Upper lobe of right lung (tissue), 1 donor: ENCODE measurements at regions not wholly inside any gene's neighbourhood (a gene's known extent, or its start where the extent isn't known, plus 50 kb on each side); places are given as distances from the start of the nearest gene placed in this dataset.

ENCODE experiments used
- ATAC-seq: fragments of 200-7000 bp; cut with Tn5 transposase; one replicate; pipeline ENCODE4 v1.9.1; 2020; ENCODE audit warnings: mild to moderate bottlenecking, moderate library complexity
- DNase-seq: peaks from one replicate; pipeline ENCODE4 v3.0.0-alpha.2; 2020
- H3K27ac ChIP-seq: fragments of 200-600 bp; one replicate; pipeline ENCODE4 v1.8.0; 2022
- H3K27me3 ChIP-seq: fragments of 200-600 bp; one replicate; pipeline ENCODE4 v1.8.0; 2022; ENCODE audit warnings: mild to moderate bottlenecking
- H3K36me3 ChIP-seq: fragments of 200-600 bp; one replicate; pipeline ENCODE4 v1.8.0; 2022
- H3K4me1 ChIP-seq: fragments of 200-600 bp; one replicate; pipeline ENCODE4 v1.8.0; 2022
- H3K4me3 ChIP-seq: fragments of 200-600 bp; one replicate; pipeline ENCODE4 v1.8.0; 2022; ENCODE audit warnings: mild to moderate bottlenecking
- H3K9me3 ChIP-seq: fragments of 200-600 bp; one replicate; pipeline ENCODE4 v1.8.0; 2022
- CTCF ChIP-seq: fragments of 200-600 bp; IDR thresholded peaks from one replicate; pipeline ENCODE4 v1.8.0; 2022; ENCODE audit warnings: antibody characterized with exemption
- intact Hi-C: fragments of 100-400 bp; cut with DNase I; formaldehyde crosslinking; loops from one replicate; pipeline ENCODE4 v1.11.0; 2022
- donor health status: DM: no; HTN: yes; CAD: no; lungs with severe emphysema.

GRCh38 chr5:1745123-1745795 lies 54.4 kb downstream of the MRPL36 start:
- Histone ChIP-seq H3K27ac (no peak overlapping the region), H3K27me3 (no peaks in the 10 kb centered on the region), H3K9me3 (no peaks in the 10 kb centered on the region), H3K36me3 (no peaks in the 10 kb centered on the region), H3K4me3 (no peak overlapping the region), H3K4me1 (no peaks in the 10 kb centered on the region)
- peak; percentile 61 for DNase-seq
- no peak for TF ChIP-seq CTCF
- ATAC-seq: no peak
- intact Hi-C loops: no loop called here

DNA sequence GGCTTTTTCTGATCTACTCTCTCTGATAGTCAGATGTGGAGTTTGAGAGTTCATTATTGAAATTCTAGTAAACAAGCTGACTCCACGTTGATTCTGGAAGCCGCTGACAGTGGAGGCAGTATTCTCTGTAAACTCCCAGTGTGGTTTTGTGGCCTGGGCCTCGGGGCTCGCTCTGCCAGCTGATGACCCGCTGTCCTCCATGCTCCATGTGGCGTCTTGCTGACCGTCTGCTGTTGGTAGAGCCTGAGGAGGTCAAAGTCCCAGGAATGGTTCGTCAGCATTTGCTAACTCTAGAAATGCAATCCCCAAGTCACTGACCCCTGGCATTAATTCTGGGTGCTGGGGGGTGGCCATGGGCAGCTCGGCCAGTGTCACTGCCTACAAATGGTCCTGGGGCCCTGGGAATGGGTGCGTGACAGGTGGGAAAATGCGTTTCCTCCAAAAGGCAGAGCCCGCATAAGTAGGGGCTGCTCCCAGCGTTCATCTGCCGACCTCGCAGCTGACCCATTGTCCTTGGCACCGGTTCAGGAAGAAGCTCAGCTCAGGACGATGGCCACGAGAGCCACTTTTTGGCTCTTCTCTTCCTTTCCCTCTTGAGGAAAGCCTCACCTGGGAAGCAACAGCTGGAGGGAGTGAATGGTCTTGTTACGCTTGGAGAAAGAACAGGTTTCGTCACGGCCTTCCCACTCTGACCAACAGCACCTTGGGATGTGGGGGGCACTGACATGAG lies 55.1 kb downstream of the MRPL36 start:
- Histone ChIP-seq H3K36me3 (no peaks in the 10 kb centered on the region), H3K27me3 (no peaks in the 10 kb centered on the region), H3K4me3 (no peak overlapping the region), H3K9me3 (peaks cover 4% of the 10 kb centered on the region), H3K27ac (no peak overlapping the region), H3K4me1 (no peaks in the 10 kb centered on the region)
- no peak for ATAC-seq
- intact Hi-C loops: no loop called here
- TF ChIP-seq CTCF: no peak
- peak; percentile 48 for DNase-seq

GRCh38 chr5:1743769-1744085 lies 55.9 kb downstream of the MRPL36 start:
- intact Hi-C loops: no loop called here
- Histone ChIP-seq H3K9me3 (peaks cover 4% of the 10 kb centered on the region), H3K36me3 (no peaks in the 10 kb centered on the region), H3K4me3 (no peak overlapping the region), H3K4me1 (no peaks in the 10 kb centered on the region), H3K27me3 (no peaks in the 10 kb centered on the region), H3K27ac (no peak overlapping the region)
- no peak for TF ChIP-seq CTCF
- DNase-seq (peak; percentile 23), ATAC-seq (no peak)

DNA sequence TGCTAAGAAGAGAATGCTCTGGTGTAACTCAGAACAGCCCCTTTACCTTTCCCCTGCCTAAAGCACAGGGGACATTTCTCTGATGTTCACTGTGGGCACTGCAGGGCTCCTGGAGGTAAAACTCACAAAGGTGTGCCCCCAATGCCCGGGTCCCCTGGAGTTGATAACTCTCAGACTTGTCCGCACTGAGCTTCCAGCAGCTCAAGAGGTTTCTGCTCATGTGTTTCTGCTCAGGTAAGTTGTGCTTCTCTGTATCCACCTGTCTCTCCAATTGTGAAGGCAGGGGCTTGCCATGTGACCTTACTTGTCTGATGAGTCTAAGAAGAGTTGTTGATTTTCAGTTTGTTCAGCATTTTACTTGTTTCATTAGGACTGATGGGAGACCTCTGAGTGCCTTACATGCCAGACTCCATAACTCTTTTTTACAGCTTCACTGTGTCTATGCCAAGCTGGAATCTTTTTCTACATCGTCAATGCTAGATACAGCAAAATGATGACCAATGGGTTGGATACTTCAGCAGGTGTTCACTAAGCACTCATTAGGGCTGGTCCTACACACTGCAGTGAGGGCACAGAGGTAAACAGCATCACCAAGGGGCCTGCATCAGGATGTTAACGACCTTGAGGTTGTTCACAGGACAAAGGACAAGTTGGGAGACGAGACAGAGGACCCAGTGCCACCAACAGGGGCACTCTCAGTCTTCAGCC lies 56.4 kb downstream of the MRPL36 start:
- intact Hi-C loops: no loop called here

GRCh38 chr5:1737790-1738405 lies 61.7 kb downstream of the MRPL36 start:
- DNase-seq (no peak), ATAC-seq (peak; percentile 72)
- peaks cover 14% of the 10 kb centered on the region for H3K27me3 ChIP-seq
- intact Hi-C loops: no loop called here
- TF ChIP-seq CTCF: peak; percentile 60
- H3K9me3 ChIP-seq: peaks cover 4% of the 10 kb centered on the region
- H3K27ac ChIP-seq: no peak overlapping the region
- H3K36me3 ChIP-seq: no peaks in the 10 kb centered on the region
- no peaks in the 10 kb centered on the region for H3K4me1 ChIP-seq
- H3K4me3 ChIP-seq: no peak overlapping the region

More for the DNA sequence above, 56.4 kb downstream of the MRPL36 start:
- no peak overlapping the region for H3K27ac ChIP-seq
- TF ChIP-seq CTCF: no peak
- DNase-seq: peak; percentile 25
- H3K27me3 ChIP-seq: no peaks in the 10 kb centered on the region
- H3K4me3 ChIP-seq: no peak overlapping the region
- H3K36me3 ChIP-seq: no peaks in the 10 kb centered on the region
- no peak for ATAC-seq
- peaks cover 4% of the 10 kb centered on the region for H3K9me3 ChIP-seq
- H3K4me1 ChIP-seq: no peaks in the 10 kb centered on the region
